ENCODE measurements at regions not wholly inside any gene's neighbourhood (a gene's known extent, or its start where the extent isn't known, plus 50 kb on each side); places are given as distances from the start of the nearest gene placed in this dataset.

DNA sequence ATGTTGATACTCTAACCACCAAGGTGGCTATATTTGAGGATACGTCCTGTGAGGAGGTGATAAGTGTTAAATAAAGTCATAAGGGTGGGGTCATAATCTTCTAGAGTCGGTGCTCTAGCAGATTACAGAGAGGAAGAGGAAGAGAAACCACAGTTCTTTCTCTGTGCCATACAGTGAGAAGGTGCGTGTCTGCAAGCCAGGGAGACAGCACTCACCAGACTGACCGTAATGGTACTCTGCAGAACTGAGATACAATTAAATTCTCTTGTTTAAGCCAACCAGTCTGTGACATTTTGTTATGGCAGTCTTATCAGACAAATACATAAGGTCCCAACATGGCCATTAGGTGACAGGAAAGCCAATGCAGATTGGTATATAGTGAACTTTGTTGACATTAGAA, 480.9 kb upstream of the IGFBP7 start:
- TF ChIP-seq, protein P1, sequence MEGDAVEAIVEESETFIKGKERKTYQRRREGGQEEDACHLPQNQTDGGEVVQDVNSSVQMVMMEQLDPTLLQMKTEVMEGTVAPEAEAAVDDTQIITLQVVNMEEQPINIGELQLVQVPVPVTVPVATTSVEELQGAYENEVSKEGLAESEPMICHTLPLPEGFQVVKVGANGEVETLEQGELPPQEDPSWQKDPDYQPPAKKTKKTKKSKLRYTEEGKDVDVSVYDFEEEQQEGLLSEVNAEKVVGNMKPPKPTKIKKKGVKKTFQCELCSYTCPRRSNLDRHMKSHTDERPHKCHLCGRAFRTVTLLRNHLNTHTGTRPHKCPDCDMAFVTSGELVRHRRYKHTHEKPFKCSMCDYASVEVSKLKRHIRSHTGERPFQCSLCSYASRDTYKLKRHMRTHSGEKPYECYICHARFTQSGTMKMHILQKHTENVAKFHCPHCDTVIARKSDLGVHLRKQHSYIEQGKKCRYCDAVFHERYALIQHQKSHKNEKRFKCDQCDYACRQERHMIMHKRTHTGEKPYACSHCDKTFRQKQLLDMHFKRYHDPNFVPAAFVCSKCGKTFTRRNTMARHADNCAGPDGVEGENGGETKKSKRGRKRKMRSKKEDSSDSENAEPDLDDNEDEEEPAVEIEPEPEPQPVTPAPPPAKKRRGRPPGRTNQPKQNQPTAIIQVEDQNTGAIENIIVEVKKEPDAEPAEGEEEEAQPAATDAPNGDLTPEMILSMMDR (IDR thresholded peaks at IDR 0.05): no peak
- no peak for TF ChIP-seq ZFX (IDR thresholded peaks at IDR 0.05; ENCODE audit: borderline replicate concordance)

DNA sequence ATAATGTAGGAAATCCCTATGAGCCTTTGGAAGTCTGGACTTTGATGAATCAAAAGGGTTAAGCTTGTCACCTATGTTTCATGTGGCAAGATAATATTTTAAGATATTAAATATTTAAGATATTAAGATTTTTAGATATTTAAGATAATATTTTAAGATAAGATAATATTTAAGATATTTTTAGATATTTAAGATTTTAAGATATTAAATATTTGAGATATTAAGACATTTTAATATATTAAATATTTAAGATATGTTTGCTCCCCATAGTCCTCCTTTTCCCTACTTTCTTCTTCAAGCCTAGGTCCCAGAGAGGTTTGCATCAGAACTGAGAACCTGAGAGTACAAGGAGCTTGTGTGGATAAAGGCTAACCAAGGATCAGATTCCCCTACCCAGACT, 478.4 kb upstream of the IGFBP7 start:
- H3K27ac ChIP-seq: no peak overlapping the region
- TF ChIP-seq, protein P1 (IDR thresholded peaks at IDR 0.05): no peak
- TF ChIP-seq ZFX (IDR thresholded peaks at IDR 0.05; ENCODE audit: borderline replicate concordance): no peak

More for the DNA sequence above, 480.9 kb upstream of the IGFBP7 start:
- H3K27ac ChIP-seq: no peak overlapping the region

DNA sequence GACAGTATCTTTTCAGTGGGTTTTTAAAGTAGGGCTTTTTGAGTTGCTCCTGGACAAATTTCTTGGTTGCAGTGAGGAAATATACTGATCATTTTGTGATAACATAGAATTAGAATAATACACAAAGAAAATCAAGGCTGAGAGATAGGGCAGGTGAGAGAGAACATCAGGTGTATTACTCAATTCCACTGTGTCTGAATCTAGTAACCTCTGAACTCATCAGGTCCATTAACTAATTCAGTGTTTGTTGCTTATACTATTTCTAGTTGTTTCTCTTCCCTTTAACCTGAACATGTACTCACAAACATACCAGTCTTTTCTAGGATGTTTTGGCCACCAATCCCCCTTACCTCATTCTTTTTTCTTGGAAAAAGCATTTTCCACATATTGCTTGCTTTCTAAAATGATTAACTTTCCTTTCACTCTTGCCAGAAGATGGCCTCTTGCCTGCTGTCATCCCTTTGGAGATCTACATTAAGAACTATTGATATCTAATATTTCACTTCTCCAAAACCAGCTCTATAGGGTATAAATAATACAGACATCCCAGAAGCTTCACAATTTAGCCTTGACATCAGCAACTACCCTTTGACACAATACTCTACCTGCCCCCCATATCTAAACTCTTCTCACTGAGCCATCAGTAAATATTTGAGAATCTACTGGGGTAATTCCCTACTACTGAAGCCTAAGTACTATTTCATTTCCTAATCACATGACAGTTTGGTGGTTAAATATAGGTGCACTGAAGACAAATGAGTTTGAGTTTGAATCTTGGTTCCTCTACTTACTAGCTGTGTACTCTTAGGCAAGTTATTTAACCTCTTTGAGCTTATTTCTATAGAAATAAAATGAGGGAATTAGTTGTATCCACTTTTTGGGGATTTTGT, 470.8 kb upstream of the IGFBP7 start:
- TF ChIP-seq, protein P1 (IDR thresholded peaks at IDR 0.05): no peak
- no peak for TF ChIP-seq ZFX (IDR thresholded peaks at IDR 0.05; ENCODE audit: borderline replicate concordance)
- H3K27ac ChIP-seq: no peak overlapping the region

DNA sequence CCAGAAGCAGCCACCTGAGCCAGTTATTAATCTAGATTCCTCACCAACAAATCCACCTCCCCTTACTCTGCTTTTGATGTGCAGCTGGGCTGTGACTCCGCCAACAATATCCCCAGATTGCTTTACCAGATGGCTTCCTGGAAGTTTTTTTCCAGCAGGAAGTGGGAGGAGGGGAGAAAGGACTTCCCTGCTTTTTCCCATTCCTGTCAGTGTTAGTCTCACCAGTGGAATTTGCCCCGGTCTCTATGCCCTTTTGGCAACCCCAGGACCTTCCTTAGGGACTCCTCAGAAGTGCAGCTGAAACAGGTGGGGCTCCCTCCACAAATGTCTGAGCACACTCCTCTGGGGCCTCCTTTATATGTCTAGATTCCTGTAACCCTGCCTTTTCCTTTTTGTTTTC, 465.2 kb upstream of the IGFBP7 start:
- no peak for TF ChIP-seq ZFX (IDR thresholded peaks at IDR 0.05; ENCODE audit: borderline replicate concordance)
- TF ChIP-seq, protein P1 (IDR thresholded peaks at IDR 0.05): no peak
- H3K27ac ChIP-seq: no peak overlapping the region

DNA sequence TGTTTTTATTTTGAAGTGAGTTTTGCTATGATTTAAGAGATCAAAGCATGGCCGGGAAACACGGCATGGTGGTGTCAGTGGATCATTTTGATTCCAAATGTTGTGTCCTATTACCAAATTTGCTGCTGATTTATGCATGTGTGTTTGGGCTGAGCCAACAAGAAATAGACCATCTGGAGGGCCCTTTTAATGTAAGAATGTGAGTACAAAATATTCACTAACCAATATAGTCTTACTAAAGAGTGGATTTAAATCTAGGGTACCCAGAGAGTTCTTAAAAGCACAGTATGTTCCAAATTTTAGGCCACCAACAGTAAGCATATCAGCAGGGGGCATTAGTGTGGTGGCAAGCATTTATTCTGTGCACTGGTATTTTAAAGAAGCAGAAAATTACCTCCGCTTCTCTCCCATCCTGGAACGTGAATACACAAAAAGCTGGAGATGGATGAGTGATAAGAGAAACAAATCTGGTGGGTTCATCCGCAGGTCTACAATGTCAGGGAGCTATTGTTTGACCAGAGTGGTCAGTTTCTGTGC, 444.4 kb upstream of the IGFBP7 start:
- TF ChIP-seq, protein P1 (IDR thresholded peaks at IDR 0.05): no peak
- no peak for TF ChIP-seq ZFX (IDR thresholded peaks at IDR 0.05; ENCODE audit: borderline replicate concordance)
- no peak overlapping the region for H3K27ac ChIP-seq

DNA sequence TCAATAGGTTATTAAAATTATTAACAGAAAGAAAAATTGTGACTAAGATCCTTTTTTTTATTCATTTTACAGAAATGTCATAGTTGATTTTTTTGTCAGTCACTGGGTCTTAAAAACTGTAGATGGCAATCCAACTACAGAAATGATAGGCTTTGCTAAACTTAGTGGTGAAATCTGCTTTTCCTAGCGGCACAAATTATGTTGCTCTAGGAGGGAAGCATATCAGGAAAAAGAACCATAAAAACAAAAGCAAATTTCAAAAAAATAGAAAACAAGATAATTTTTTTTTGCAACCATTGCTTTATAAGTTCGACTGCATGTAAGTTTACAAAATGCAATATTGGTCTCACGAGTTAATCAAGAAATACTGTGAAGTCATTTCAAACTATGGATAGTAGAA, 443.5 kb upstream of the IGFBP7 start:
- no peak overlapping the region for H3K27ac ChIP-seq
- TF ChIP-seq ZFX (IDR thresholded peaks at IDR 0.05; ENCODE audit: borderline replicate concordance): no peak
- TF ChIP-seq, protein P1 (IDR thresholded peaks at IDR 0.05): no peak

DNA sequence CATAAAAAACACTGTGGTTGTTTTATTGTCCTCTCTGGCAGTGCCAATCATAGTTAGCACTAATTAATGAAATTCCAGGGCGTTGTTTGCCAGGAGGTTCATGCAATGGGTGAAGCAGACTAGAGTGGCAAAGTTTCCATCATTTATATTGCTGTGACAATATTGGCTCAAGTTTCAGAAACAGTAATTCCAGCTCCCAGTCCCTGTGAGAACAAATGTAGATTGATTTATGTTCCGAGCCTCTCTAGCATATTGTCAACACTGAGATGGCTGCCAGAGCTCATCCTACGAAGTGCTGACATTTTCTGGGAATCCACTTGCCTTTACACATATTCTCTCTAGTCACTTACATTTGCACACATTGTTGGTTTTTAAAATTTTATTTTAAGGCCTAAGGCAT, 440.0 kb upstream of the IGFBP7 start:
- TF ChIP-seq ZFX (IDR thresholded peaks at IDR 0.05; ENCODE audit: borderline replicate concordance): no peak
- TF ChIP-seq, protein P1 (IDR thresholded peaks at IDR 0.05): no peak
- H3K27ac ChIP-seq: no peak overlapping the region

All from 22Rv1 (cell line).